OCI-M2 (cell line): ENCODE measurements at regions not wholly inside any gene's neighbourhood (a gene's known extent, or its start where the extent isn't known, plus 50 kb on each side); places are given as distances from the start of the nearest gene placed in this dataset.
"Not testable (repeated sequence)": the region's sequence is repeated elsewhere in the genome, so short reads cannot be mapped to it uniquely, and the experiment has no call there.

Source experiments
- DNase-seq: peaks from one replicate; lab custom pipeline; 2025; ENCODE audit not compliant: unreplicated experiment; lab: John Stamatoyannopoulos, UW

DNA sequence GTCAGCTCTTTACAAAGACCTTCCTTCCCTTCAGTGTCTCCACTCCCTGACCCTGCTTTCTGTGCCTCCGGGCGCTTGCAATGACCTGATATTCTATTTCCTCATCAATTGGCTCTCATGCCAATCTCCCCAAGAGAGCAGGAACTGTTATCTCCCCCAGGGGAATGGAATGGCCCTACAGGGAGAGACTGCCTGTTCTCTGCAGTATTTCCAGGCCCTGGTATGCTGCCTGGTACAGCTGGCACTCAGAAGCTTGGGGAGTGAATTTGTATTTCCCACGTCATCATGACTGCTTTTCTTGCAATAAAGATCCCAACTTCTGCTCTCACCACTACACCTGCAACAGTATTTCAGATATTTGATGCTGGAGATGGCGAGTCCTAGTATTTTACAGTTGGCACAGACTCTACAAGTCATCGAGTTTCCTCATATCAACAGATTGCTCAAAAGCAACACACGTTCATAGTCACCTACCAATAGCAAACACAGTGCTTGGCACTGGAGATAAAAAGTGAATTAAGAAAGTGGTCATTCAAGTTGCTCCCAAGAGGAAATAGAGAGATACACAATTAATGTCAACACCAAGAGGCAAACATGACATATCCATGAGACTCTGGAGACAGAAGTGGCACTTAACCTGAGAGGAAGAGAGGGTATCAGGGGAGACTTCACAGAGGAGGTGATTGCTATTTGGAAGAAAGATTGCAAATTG is 90.5 kb upstream of the EGFL6 start:
- DNase-seq, result no peak

DNA sequence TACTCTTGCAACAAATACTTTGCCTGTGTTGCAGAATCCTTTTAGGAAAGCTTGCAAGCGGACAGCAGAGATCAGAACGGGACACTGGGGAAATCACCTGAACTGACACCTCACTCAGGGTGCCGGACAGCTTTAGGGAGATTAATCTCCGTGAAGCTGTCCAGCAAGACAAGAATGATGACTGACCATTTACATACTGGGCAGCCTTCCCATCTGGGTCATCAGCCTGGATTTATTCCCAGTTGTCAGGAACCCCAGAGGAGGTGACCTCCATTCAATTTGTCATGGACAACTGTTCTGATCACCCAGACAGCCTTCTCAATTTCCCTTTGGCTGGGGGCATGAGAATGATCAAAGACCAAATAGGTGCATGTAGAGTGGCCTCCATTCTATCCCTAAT is 93.0 kb upstream of the EGFL6 start:
- DNase-seq, result no peak

DNA sequence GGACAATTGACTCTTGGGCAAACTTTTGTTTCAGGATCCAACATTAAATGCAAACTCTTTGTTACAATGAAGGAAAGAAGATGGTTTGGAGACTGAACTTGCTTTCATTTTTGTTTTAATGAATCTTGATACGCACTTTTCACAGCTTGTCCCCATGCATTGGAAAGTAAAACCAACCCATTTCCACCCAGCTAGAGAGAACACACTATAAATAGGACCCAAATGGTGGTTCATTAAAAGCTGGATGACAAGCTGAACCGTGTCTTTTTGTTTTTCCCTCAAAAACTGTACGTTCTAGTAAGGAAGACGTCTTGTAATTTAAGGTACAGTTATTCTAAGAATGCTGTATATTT is 95.3 kb upstream of the EGFL6 start:
- DNase-seq, result no peak

DNA sequence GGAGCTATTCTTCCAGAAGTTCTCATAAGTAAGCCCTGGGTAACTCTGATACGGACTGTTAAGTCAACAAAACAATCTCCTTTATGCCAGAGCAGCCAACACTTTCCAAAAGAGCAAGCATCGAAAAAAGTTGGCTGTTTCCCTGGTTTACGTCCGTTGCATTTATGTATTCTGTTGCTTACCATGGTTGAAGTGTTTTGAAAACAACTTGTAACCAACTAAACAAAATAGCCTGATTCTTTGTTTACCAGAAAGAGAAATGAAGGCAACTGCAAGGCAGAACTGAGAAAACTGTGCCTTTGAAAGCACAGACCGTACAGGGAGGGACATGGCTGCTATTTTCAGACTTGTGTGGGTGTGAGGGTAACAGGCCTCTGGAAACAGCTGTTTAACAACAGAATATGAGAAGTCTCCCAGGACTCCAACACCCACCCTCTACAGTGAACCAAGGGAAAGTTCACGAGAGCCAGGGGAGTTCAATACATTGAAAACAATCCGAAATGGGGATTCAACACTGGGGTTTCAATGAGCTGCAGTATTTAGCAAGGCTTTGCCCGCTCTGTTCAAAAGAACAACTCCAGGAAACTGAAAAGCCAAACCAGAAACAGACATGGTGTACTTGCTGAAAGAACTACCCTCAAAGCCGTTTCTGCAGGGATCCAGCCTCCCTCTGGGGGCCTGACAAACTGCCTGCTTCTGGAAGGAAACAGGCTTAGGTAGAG is 95.8 kb upstream of the EGFL6 start:
- no peak for DNase-seq

DNA sequence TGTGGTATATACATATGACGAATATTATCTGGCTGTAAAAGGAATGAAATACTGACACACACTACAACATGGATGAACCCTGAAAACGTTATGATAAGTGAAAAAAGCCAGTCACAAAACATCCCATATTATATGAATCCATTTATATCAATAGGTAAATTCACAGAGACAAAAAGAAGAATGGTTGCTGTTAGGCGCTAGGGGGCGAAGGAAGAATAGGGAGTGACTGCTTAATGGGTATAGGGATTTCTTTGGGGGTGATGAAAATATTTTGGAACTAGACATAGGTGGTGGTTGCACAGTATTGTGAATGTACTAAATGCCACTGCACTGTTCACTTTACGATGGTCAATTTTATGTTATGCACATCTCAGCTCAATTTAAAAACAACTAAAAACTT is 96.4 kb upstream of the EGFL6 start:
- DNase-seq, result no peak

DNA sequence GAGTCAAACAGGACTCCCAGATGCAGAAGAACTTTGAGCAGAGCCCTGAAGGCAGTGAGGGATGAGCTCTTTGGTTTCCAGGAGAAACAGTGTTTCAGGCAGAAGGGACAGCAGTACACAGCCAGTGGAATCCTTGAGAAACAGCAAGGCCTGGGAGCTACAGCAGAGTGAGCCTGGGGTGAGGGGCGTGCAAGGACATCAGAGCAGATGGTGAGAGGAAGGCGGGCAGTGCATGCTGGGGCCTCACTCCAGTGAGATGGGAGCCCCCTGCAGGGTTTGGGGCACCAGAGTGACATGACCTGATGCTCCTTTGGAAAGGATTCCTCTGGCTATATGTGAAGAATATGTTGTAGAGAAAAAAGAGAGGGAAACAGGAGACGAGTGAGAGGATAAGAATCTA is 98.1 kb upstream of the EGFL6 start:
- DNase-seq, result no peak

DNA sequence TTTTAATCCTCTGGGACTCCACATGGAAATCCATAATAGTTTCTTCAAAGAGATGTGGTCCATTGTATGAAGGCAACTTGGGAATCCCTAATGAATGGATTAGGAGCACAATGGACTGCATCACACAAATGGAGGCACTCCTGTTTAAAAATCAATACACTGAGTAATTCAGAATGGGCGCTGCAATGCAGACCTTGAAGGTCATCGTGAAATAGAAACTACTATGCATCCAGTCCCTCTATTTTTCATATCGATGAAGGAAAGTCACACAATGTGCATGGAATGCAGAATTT is 98.8 kb upstream of the EGFL6 start:
- DNase-seq, result no peak

DNA sequence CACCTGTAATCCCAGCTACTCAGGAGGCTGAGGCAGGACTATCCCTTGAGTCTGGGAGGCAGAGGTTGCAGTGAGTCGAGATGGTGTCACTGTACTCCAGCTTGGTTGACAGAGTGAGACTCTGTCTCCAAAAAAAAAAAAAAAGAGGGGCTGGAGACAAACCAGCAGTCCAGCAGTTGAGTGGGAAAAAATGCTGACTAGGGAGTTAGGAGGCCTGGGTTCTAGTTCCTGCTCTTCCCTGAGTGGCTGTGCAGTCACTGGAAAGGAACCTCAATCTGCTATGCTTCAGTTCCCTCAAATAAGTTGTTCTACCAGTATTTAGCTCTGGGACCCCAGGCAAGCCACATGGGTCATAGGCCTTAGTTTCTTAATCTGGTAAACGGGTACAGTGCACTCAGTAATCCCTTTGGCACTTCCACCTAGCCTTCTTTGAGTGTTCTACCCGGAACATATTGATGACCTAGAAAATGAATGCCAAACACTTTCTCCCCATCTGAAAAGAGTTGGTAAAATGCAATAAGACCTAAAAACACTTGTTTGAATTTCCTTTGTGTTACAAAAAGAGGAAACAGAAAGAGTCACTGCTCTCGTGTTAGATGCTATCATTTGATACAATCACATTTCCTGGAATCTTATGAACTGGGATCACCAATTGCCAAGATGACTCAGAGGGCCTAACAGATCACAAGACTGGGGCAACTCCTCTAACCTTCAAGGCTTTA is 99.3 kb upstream of the EGFL6 start:
- no peak for DNase-seq

DNA sequence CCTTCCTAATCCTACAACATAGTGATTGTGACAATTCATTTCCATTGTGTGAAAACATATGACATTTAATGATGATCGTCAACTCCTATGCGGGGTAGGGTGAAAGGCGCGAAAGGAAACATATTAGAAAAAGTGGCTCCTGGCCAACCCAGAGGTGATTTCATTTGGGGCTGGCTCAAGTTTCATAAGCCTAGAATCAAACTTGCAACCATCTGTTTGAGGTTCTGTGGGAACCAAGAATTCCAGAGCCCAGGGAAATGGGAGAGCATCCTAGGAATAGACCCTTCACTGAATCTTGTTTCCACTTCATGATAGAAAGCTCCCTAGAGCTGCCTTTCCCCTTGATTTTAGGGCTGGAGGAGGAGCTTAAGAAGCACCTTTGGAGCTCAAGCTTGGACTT is 101.3 kb upstream of the EGFL6 start:
- no peak for DNase-seq

DNA sequence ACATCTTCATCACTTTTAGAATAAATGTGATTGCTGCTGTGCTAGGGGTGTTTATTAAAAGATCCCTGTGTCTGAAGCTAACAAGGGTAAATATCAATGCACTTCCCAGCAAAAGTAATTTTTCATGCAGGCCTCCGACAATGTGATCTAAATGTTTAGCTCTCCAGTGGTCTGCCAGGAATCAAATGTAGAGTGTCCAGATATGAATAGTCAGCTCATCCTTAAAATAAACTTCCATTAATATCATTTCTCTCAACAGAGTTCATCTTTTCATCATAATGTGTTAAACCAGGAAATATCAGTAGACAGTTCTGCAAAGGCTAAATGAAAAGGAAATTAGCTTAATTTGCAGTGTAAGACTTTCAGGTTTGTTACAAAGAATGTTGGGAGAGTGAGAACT is 102.2 kb upstream of the EGFL6 start:
- no peak for DNase-seq

DNA sequence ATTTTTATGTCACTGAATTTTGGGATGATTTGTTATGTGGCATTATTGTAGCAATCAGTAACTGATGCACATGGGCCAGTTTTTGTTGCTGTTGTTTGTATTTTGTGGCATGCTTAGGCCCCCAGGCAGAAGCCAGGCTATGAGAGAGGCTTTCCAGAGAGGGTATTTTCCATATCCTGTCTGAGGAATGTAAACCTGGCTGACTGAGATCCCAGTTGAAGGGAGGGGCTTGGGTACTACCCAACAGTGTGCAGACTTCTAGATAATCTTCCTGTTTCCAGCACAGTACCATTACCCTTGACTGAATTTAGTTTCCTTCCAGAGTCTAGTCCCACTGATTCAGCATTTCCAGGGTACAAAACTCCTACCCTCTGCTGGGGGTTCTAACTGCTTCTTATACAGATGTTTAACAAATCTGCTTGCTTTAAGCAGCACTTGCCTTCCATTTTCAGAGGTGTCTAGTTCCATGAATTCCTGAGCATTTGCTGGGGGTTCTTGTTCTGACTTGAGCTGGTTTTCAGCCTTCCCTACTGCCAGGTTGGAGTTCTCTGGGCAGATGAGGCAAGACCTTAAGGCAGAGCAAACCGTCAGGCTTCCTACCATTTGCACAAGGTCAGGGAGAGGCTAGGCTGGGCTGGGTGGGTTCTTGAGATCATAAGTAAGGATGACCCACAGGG is 104.7 kb upstream of the EGFL6 start:
- DNase-seq, result no peak

DNA sequence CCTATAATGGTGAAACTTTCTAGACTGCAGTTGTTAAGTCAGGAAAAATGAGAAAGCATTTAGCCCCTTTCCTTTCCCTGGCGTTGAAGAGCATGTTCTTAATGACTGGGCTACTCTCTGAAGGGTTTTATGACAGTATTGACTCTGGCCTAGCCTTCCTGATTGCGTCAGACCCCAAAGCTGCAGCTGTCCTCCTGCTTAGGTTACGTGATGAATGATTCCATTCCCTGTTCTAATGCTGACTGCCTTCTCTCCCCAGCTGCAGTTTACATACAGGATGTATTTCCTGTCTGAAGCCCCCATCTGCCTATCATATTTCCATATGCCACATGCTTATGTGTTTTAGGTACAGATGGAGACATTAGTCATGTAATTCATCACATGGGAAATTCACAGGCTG is 105.8 kb upstream of the EGFL6 start:
- no peak for DNase-seq

DNA sequence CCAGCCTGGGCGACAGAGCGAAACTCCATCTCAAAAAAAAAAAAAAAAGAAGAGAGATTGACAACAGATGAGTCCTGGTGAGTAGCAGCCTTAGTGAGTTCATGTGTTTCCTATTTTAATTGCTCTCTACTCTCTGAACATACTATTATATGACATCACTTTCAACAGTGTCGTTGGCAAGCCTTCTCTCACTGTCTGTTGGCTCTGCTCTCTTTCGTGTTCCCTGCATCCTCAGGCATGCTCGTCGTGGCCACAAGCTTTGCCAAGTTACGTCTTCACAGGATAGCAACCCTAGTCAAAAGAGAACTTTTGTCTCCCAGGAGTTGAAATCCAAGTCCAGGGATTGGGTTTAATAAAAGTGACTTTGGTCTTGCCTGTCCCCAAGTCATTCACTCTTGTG is 117.1 kb upstream of the EGFL6 start:
- DNase-seq, result no peak

DNA sequence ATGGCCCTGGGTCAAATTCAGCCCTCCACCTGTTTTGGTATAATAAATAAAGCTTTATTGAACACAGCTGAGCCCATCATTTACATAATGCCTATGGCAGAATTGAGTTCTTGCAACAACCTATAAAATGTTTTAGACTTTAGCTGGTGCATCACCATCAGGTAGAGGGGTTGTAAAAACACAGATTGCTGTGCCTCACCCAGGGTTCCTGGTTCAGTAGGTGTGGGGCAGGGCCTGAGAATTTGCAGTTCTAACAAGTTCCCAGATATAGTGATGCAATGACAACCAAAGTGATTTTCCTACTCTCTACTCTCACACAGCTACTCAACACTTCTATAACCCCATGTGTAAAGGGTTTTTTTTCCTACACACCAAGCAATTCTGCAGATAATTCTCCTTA is 120.0 kb upstream of the EGFL6 start:
- no peak for DNase-seq

DNA sequence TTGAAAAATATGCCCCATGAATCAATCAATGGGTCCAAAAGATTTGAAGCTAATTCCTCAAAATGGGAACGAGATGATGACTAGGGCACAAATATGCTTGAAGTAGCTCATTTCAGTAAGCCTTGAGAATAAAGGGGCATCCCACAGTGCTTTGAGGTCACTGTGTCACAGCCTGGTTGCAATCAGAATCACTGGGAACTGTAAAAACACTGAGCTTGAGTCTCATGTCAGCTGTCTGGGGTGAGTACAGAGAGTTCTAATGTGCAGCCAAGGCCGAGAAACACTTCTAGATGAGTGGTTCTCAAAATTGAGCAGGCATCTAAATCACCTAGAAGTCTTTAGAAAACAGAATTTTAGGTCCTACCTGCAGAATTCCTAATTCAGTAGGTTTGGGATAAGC is 120.5 kb upstream of the EGFL6 start:
- no peak for DNase-seq

DNA sequence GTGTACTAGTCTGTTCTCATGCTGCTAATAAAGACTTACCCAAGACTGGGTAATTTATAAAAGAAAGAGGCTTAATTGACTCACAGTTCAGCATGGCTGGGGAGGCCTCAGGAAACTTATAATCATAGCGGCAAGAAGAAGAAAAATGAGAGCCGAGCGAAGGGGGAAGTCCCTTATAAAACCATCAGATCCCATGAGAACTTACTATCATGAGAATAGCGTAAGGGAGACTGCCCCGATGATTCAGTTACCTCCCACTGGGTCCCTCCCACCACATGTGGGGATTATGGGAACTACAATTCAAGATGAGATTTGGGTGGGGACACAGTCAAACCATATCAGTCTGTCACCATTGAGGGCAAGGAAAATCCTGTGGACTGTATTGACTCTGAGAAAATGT is 121.8 kb upstream of the ATXN3L start:
- not testable (repeated sequence) for DNase-seq

DNA sequence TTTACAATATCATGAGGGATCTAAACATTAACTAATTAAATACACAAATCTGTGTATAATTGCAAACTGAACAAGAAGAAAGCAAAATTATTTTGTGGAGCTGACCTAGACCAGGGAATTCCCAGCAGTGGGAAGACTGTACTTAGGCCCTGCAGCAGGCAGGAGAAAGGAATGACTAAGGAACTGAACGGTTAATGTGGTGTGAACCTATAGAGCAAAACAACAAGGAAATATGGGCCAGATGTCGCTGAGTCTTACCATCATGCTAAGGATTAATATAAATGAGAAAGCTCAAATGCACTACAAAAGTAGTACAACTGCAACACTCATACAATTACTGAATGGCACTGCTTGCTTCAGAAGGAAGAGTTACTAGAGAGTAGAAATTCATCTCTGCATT is 120.3 kb upstream of the ATXN3L start:
- no peak for DNase-seq

DNA sequence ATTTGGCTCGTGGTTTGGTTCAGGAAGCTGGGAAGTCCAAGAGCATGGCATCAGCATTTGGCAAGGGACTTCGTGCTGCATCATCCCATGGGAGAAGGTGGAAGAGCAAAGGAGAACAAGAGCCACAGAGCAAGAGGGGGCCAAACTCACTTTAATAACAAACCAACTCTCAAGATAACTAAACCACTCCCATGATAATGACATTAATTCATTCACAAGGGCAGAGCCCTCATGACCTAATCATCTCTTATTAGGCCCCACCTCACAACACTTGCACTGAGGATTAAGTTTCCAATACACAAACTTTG is 113.4 kb upstream of the ATXN3L start:
- no peak for DNase-seq

DNA sequence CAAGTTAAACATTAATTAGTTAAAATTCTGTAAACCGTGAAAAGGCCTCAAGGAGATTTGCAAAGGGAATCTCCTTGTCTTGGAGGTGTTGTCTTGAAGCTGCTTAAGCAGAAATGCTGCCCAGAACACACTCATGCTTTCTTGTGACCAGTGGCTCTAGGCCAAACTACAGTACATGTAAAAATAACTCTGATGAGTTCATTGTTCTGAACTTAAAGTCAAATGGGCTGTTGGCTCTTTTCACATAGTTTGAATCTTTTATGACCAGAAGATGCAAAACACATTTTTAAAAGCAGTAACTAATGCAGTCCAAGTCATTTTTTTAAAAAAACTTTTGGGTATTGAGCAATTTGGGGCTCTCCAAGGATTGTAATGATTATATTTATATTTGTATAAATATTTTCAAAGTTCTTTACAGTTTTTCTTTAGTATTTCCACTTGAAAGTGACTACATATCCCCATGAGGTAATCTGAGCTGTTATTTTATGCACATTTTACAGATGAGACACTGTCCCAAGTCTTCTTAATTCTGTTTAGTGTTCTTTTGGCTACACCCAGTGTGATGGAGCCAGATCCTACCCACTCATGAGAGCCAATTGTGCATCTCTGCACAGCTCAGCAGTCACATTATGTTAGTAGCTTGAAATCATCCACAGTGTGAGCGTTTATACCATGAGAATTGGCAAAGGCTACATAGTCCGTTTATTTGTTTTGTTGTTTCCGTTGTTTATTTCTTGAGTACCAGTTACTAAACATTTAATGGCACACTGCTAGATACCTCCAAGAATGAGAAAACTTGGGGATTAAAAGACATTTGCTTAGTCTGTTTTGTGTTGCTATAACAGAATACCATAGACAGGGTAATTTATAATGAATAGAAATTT is 112.8 kb upstream of the ATXN3L start:
- no peak for DNase-seq

DNA sequence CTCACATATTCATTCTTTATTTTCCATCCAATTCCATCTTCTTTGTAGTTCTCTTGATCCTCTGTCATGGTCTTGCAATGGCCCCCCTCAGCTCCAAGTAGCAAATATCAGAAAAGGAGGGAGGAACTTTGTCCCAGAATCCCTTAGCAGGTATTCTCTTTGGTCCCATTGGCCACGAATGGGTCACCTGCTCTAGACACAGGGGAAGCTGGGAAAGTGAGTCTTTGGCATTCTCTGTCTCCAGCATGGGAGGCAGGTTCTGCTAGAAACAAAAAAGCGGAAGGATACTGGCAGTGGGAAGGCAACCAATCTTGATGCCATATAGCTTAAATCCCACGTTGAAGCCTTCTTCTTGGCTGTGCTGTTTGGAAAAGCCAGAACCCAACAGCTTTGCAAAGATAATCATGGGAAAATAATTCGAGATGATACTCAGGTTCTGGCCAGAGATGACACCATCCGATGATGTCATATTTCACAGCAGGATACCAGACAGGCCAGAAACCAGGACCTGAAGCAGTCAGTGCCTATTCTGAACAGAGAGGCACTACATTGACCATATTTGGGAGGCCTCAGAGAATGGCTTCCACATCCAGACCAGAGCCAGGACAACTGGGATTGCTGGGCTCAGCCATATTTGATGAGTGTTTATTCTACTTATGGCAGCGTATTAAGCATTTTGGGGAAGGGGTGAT is 110.4 kb upstream of the ATXN3L start:
- no peak for DNase-seq
